HCT116 (cell line): ENCODE measurements at regions not wholly inside any gene's neighbourhood (a gene's known extent, or its start where the extent isn't known, plus 50 kb on each side); places are given as distances from the start of the nearest gene placed in this dataset.

ENCODE experiments used
- ATF3 ChIP-seq: IDR thresholded peaks from 2 replicates; pipeline ENCODE4 v1.6.1; 2012
- CBX3 ChIP-seq: IDR thresholded peaks from 2 replicates; pipeline ENCODE4 v1.6.1; 2012; ENCODE audit warnings: low read depth
- CTCF ChIP-seq, 3 experiments: fragments of 200-600 bp in 1 of 3; sonication (generic) in 1 of 3; IDR thresholded peaks in 2 of 3; conservative IDR thresholded peaks in 1 of 3; 2 replicates each; pipeline ENCODE4 v1.5.1; 2012 to 2017; ENCODE audit warnings: low read depth in 2 of 3, low read length in 2 of 3, antibody characterized with exemption in 1 of 3, borderline replicate concordance in 1 of 3, control low read depth in 1 of 3, mild to moderate bottlenecking in 1 of 3, mixed read lengths in 1 of 3, mixed run types in 1 of 3, moderate library complexity in 1 of 3; ENCODE audit not compliant: insufficient read depth in 1 of 3
- EGR1 ChIP-seq: IDR thresholded peaks from 2 replicates; pipeline ENCODE4 v1.6.1; 2012; ENCODE audit warnings: low read depth
- EZH2 ChIP-seq: fragments of 200-600 bp; sonication (generic); IDR thresholded peaks from 2 replicates; pipeline ENCODE4 v1.6.1; 2017; ENCODE audit warnings: antibody characterized with exemption, mixed run types
- POLR2A ChIP-seq: IDR thresholded peaks from 2 replicates; pipeline ENCODE4 v1.7.0; 2011; ENCODE audit warnings: borderline replicate concordance; ENCODE audit not compliant: insufficient read depth, insufficient read length; ENCODE audit errors: extremely low read depth
- REST ChIP-seq: IDR thresholded peaks from 2 replicates; pipeline ENCODE4 v1.6.1; 2012; ENCODE audit warnings: low read depth

- TF ChIP-seq CTCF (IDR thresholded peaks at IDR 0.05 in 2 of 3, conservative IDR thresholded peaks at IDR 0.05 in 1 of 3; ENCODE audit: borderline replicate concordance in 1 of 3, insufficient read depth in 1 of 3, low read depth in 2 of 3, low read length in 2 of 3) (no peak), POLR2A (no peak), CBX3 (no peak), EGR1 (no peak), REST (no peak), ATF3 (no peak), EZH2 (no peak)
These were observed 174.7 kb downstream of the MTX2 start for GRCh38 chr2:176443946-176444345.
